ENCODE measurements at regions not wholly inside any gene's neighbourhood (a gene's known extent, or its start where the extent isn't known, plus 50 kb on each side); places are given as distances from the start of the nearest gene placed in this dataset.
A peak's percentile ranks its signal among the peaks of the same experiment; 100 is the strongest.

- Histone ChIP-seq H3K27ac (ENCODE audit: low read depth, low read length) (no peak overlapping the region), H3K36me3 (ENCODE audit: control insufficient read depth in 2 of 3, insufficient read depth in 3 of 3, low read length in 3 of 3) (no peaks in the 10 kb centered on the region), H3K4me1 (ENCODE audit: control insufficient read depth in 2 of 2, insufficient read depth in 2 of 2, low read length in 2 of 2) (peaks cover 17 to 21% of the 10 kb centered on the region in 2 donors), H3K9me3 (ENCODE audit: control insufficient read depth in 2 of 3, low read length in 3 of 3) (no peaks in the 10 kb centered on the region), H3K4me3 (ENCODE audit: low read length) (peak overlapping the region; percentile 27), H3K27me3 (ENCODE audit: control insufficient read depth in 2 of 2, insufficient read depth in 2 of 2, low read length in 2 of 2) (peaks cover 8 to 18% of the 10 kb centered on the region in 2 donors)
- peak; percentile 26 for ATAC-seq
- POLR2A ChIA-PET, result interaction anchor here (0.6 kb wide), 1 partner anchor 114 kb away, joined by 4 read pairs; no protein-coding TSS in a partner anchor
- Mint-ChIP-seq H3K27me3 (peaks cover 63 to 78% (median 70%) of the 10 kb centered on the region in 5 donors), H3K4me3 (peak overlapping the region; percentile 72 to 85 (median 78)), H3K36me3 (peaks cover 0 to 1% (median 0%) of the 10 kb centered on the region in 5 donors), H3K9me3 (peaks cover 0 to 1% (median 0%) of the 10 kb centered on the region in 11 donors), H3K4me1 (peaks cover 6 to 53% (median 37%) of the 10 kb centered on the region in 7 donors), H3K27ac (peak overlapping the region in 1 of 9 donors; percentile 42)
- CTCF ChIA-PET, result no interaction called here
- DNase-seq, result peak in 1 of 9 donors; percentile 28
- intact Hi-C loops (cut with micrococcal nuclease), result loop anchor here in 1 of 2 donors (10.0 kb wide), 2 partner anchors 838 to 1598 kb away; partner anchors contain the start of gene MDFIC
Observed at GRCh38 chr7:114086537-114086913, 167.7 kb upstream of the PPP1R3A start.

- Histone ChIP-seq H3K36me3 (ENCODE audit: control insufficient read depth in 2 of 3, insufficient read depth in 3 of 3, low read length in 3 of 3) (no peaks in the 10 kb centered on the region), H3K4me3 (ENCODE audit: low read length) (peak overlapping the region; percentile 42), H3K27me3 (ENCODE audit: control insufficient read depth in 2 of 2, insufficient read depth in 2 of 2, low read length in 2 of 2) (peaks cover 8 to 18% of the 10 kb centered on the region in 2 donors), H3K4me1 (ENCODE audit: control insufficient read depth in 2 of 2, insufficient read depth in 2 of 2, low read length in 2 of 2) (peaks cover 17 to 21% of the 10 kb centered on the region in 2 donors), H3K27ac (ENCODE audit: low read depth, low read length) (no peak overlapping the region), H3K9me3 (ENCODE audit: control insufficient read depth in 2 of 3, low read length in 3 of 3) (no peaks in the 10 kb centered on the region)
- ATAC-seq (peak; percentile 49), DNase-seq (peak in 2 of 9 donors; percentile 4 to 40)
- Mint-ChIP-seq H3K4me3 (peak overlapping the region; percentile 61 to 90 (median 76)), H3K36me3 (peaks cover 0 to 1% (median 0%) of the 10 kb centered on the region in 5 donors), H3K4me1 (peaks cover 6 to 53% (median 37%) of the 10 kb centered on the region in 7 donors), H3K27me3 (peaks cover 67 to 81% (median 77%) of the 10 kb centered on the region in 5 donors), H3K27ac (peak overlapping the region in 1 of 9 donors; percentile 84), H3K9me3 (peaks cover 0 to 1% (median 0%) of the 10 kb centered on the region in 11 donors)
- CTCF ChIA-PET, result no interaction called here
- POLR2A ChIA-PET, result interaction anchor here (0.6 kb wide), 1 partner anchor 114 kb away, joined by 4 read pairs; no protein-coding TSS in a partner anchor
- intact Hi-C loops (cut with micrococcal nuclease), result loop anchor here in 1 of 2 donors (10.0 kb wide), 2 partner anchors 839 to 1599 kb away; partner anchors contain the start of gene MDFIC
Observed at GRCh38 chr7:114085592-114086501, 167.0 kb upstream of the PPP1R3A start.

- Mint-ChIP-seq H3K4me3 (peak overlapping the region; percentile 61 to 90 (median 76)), H3K27me3 (peaks cover 68 to 83% (median 80%) of the 10 kb centered on the region in 5 donors), H3K4me1 (peaks cover 6 to 53% (median 37%) of the 10 kb centered on the region in 7 donors), H3K36me3 (peaks cover 0 to 1% (median 0%) of the 10 kb centered on the region in 5 donors), H3K27ac (peak overlapping the region in 1 of 9 donors; percentile 84), H3K9me3 (peaks cover 0 to 1% (median 0%) of the 10 kb centered on the region in 11 donors)
- CTCF ChIA-PET, result no interaction called here
- Histone ChIP-seq H3K9me3 (ENCODE audit: control insufficient read depth in 2 of 3, low read length in 3 of 3) (no peaks in the 10 kb centered on the region), H3K27me3 (ENCODE audit: control insufficient read depth in 2 of 2, insufficient read depth in 2 of 2, low read length in 2 of 2) (peaks cover 8 to 18% of the 10 kb centered on the region in 2 donors), H3K36me3 (ENCODE audit: control insufficient read depth in 2 of 3, insufficient read depth in 3 of 3, low read length in 3 of 3) (no peaks in the 10 kb centered on the region), H3K4me1 (ENCODE audit: control insufficient read depth in 2 of 2, insufficient read depth in 2 of 2, low read length in 2 of 2) (peaks cover 17 to 21% of the 10 kb centered on the region in 2 donors), H3K27ac (ENCODE audit: low read depth, low read length) (no peak overlapping the region), H3K4me3 (ENCODE audit: low read length) (peak overlapping the region; percentile 42)
- ATAC-seq (peak; percentile 28), DNase-seq (no peak)
- POLR2A ChIA-PET, result no interaction called here
- intact Hi-C loops (cut with micrococcal nuclease), result loop anchor here in 1 of 2 donors (10.0 kb wide), 2 partner anchors 840 to 1600 kb away; partner anchors contain the start of gene MDFIC
Observed at GRCh38 chr7:114085313-114085591, 166.4 kb upstream of the PPP1R3A start.

GRCh38 chr7:114084472-114085312 is 165.9 kb upstream of the PPP1R3A start:
- Histone ChIP-seq H3K36me3 (ENCODE audit: control insufficient read depth in 2 of 3, insufficient read depth in 3 of 3, low read length in 3 of 3) (no peaks in the 10 kb centered on the region), H3K27me3 (ENCODE audit: control insufficient read depth in 2 of 2, insufficient read depth in 2 of 2, low read length in 2 of 2) (peaks cover 8 to 18% of the 10 kb centered on the region in 2 donors), H3K27ac (ENCODE audit: low read depth, low read length) (no peak overlapping the region), H3K4me1 (ENCODE audit: control insufficient read depth in 2 of 2, insufficient read depth in 2 of 2, low read length in 2 of 2) (peaks cover 17 to 21% of the 10 kb centered on the region in 2 donors), H3K9me3 (ENCODE audit: control insufficient read depth in 2 of 3, low read length in 3 of 3) (no peaks in the 10 kb centered on the region), H3K4me3 (ENCODE audit: low read length) (peak overlapping the region; percentile 42)
- peaks cover 0 to 1% (median 0%) of the 10 kb centered on the region in 5 donors for H3K36me3 Mint-ChIP-seq
- intact Hi-C loops (cut with micrococcal nuclease), result loop anchor here in 1 of 2 donors (10.0 kb wide), 2 partner anchors 840 to 1600 kb away; partner anchors contain the start of gene MDFIC
- ATAC-seq (no peak), DNase-seq (no peak)
- H3K27me3 Mint-ChIP-seq, result peaks cover 73 to 83% (median 82%) of the 10 kb centered on the region in 5 donors
- CTCF ChIA-PET, result no interaction called here
- POLR2A ChIA-PET, result no interaction called here
- peak overlapping the region in 1 of 9 donors; percentile 84 for H3K27ac Mint-ChIP-seq
- peaks cover 0 to 2% (median 0%) of the 10 kb centered on the region in 11 donors for H3K9me3 Mint-ChIP-seq
- peaks cover 6 to 53% (median 37%) of the 10 kb centered on the region in 7 donors for H3K4me1 Mint-ChIP-seq
- H3K4me3 Mint-ChIP-seq, result peak overlapping the region; percentile 61 to 90 (median 76)

GRCh38 chr7:114084002-114084471 is 165.2 kb upstream of the PPP1R3A start:
- peaks cover 6 to 53% (median 37%) of the 10 kb centered on the region in 7 donors for H3K4me1 Mint-ChIP-seq
- H3K27ac ChIP-seq (ENCODE audit: low read depth, low read length), result no peak overlapping the region
- peaks cover 77 to 85% (median 84%) of the 10 kb centered on the region in 5 donors for H3K27me3 Mint-ChIP-seq
- peaks cover 17 to 21% of the 10 kb centered on the region in 2 donors for H3K4me1 ChIP-seq (ENCODE audit: control insufficient read depth in 2 of 2, insufficient read depth in 2 of 2, low read length in 2 of 2)
- H3K9me3 ChIP-seq (ENCODE audit: control insufficient read depth in 2 of 3, low read length in 3 of 3), result no peaks in the 10 kb centered on the region
- peak overlapping the region in 1 of 9 donors; percentile 33 for H3K27ac Mint-ChIP-seq
- POLR2A ChIA-PET, result no interaction called here
- H3K36me3 ChIP-seq (ENCODE audit: control insufficient read depth in 2 of 3, insufficient read depth in 3 of 3, low read length in 3 of 3), result no peaks in the 10 kb centered on the region
- no peak for ATAC-seq
- peaks cover 0 to 1% (median 0%) of the 10 kb centered on the region in 5 donors for H3K36me3 Mint-ChIP-seq
- H3K9me3 Mint-ChIP-seq, result peaks cover 0 to 2% (median 0%) of the 10 kb centered on the region in 11 donors
- H3K27me3 ChIP-seq (ENCODE audit: control insufficient read depth in 2 of 2, insufficient read depth in 2 of 2, low read length in 2 of 2), result peaks cover 8 to 18% of the 10 kb centered on the region in 2 donors
- no peak overlapping the region for H3K4me3 ChIP-seq (ENCODE audit: low read length)
- H3K4me3 Mint-ChIP-seq, result peak overlapping the region in 8 of 10 donors; percentile 6 to 84 (median 61)
- CTCF ChIA-PET, result no interaction called here
- intact Hi-C loops (cut with micrococcal nuclease), result loop anchor here in 1 of 2 donors (10.0 kb wide), 2 partner anchors 841 to 1601 kb away; partner anchors contain the start of gene MDFIC
- DNase-seq, result no peak
